HepG2 (cell line): ENCODE measurements at regions not wholly inside any gene's neighbourhood (a gene's known extent, or its start where the extent isn't known, plus 50 kb on each side); places are given as distances from the start of the nearest gene placed in this dataset.

ENCODE experiments used
- ATAC-seq: fragments of 200-7000 bp; cut with Tn5 transposase; 3 replicates; pipeline ENCODE4 v1.9.1; 2020; ENCODE audit warnings: mild to moderate bottlenecking, moderate library complexity
- BruUV-seq: library from RNA; stranded (reverse); fragments of 400-500 nt; replicated peaks from 2 replicates; lab custom pipeline; 2021; lab: Mats Ljungman, UMichigan
- CTCF ChIA-PET: fragments of 300-600 bp; formaldehyde crosslinking; extraction: SDS; loops from one replicate; lab custom pipeline; 2021; ENCODE audit warnings: low total read pairs, inconsistent platforms, low intra/inter-chr PET ratio; lab: Yijun Ruan, JAX
- POLR2A ChIA-PET: fragments of 350-600 bp; sonication (Branson Sonifier 250); formaldehyde crosslinking; loops from one replicate; lab custom pipeline; 2020; ENCODE audit warnings: antibody characterized with exemption, inconsistent platforms; lab: Yijun Ruan, JAX
- DNase-seq: peaks from one replicate; pipeline ENCODE4 v3.0.0-alpha.2; 2015; ENCODE audit warnings: low spot score
- FAIRE-seq: peaks from 3 replicates; lab custom pipeline; 2011; peaks lifted over from hg19 to GRCh38; lab: Jason Lieb, UNC
- H2AFZ ChIP-seq: one replicate; pipeline ENCODE4 v1.6.1; 2011; ENCODE audit warnings: low read length, inconsistent platforms
- H3K27ac ChIP-seq: fragments of 300-600 bp; 3 replicates; pipeline ENCODE4 v1.8.0; 2011; ENCODE audit warnings: mixed run types, mild to moderate bottlenecking, mixed read lengths, low read length, inconsistent platforms; ENCODE audit not compliant: insufficient read depth; ENCODE audit errors: extremely low read length
- H3K27me3 ChIP-seq, 2 experiments: fragments of 200-600 bp in 1 of 2; 2 replicates in 1 of 2; 3 replicates in 1 of 2; pipeline versions ENCODE4 v1.6.0 to v1.8.0; 2011; ENCODE audit warnings: low read length in 2 of 2, mild to moderate bottlenecking in 2 of 2, moderate library complexity in 2 of 2, inconsistent platforms in 1 of 2; ENCODE audit not compliant: insufficient read depth in 2 of 2, control insufficient read depth in 1 of 2
- H3K36me3 ChIP-seq, 2 experiments: fragments of 200-600 bp in 1 of 2; replicated peaks in 1 of 2; 2 replicates in 1 of 2; 3 replicates in 1 of 2; pipeline versions ENCODE4 v1.5.1 to v1.8.0; 2011; ENCODE audit warnings: low read length in 2 of 2, inconsistent platforms in 1 of 2; ENCODE audit not compliant: insufficient read depth in 2 of 2, control insufficient read depth in 1 of 2
- H3K4me1 ChIP-seq: 2 replicates; pipeline ENCODE4 v1.5.1; 2012; ENCODE audit warnings: low read length, inconsistent platforms; ENCODE audit not compliant: insufficient read depth
- H3K4me2 ChIP-seq: 2 replicates; pipeline ENCODE4 v1.6.0; 2011; ENCODE audit warnings: low read depth, low read length, inconsistent platforms
- H3K4me3 ChIP-seq, 3 experiments: fragments of 200-600 bp in 1 of 3; sonication (generic), shearing (Covaris generic) in 1 of 3; replicated peaks in 1 of 3; 2 replicates each; pipeline ENCODE4 v1.5.1; 2011 to 2016; ENCODE audit warnings: low read length in 3 of 3, inconsistent platforms in 2 of 3, low read depth in 2 of 3, mild to moderate bottlenecking in 2 of 3, control low read depth in 1 of 3, mixed read lengths in 1 of 3; ENCODE audit not compliant: insufficient read depth in 1 of 3
- H3K79me2 ChIP-seq: one replicate; pipeline ENCODE4 v1.6.1; 2011; ENCODE audit warnings: low read length, inconsistent platforms; ENCODE audit not compliant: insufficient read depth
- H3K9ac ChIP-seq: 2 replicates; pipeline ENCODE4 v1.6.0; 2011; ENCODE audit warnings: mild to moderate bottlenecking, low read depth, low read length, inconsistent platforms; ENCODE audit not compliant: insufficient read depth
- H3K9me3 ChIP-seq: 2 replicates; pipeline ENCODE4 v1.5.1; 2012; ENCODE audit warnings: mild to moderate bottlenecking, low read length
- H4K20me1 ChIP-seq: 2 replicates; pipeline ENCODE4 v1.6.0; 2011; ENCODE audit warnings: inconsistent platforms, mild to moderate bottlenecking, low read length, moderate library complexity; ENCODE audit not compliant: insufficient read depth
- HES4 ChIP-seq: sonication (generic); formaldehyde crosslinking; IDR thresholded peaks from 2 replicates; pipeline ENCODE4 v1.9.0; 2021; ENCODE audit warnings: mild to moderate bottlenecking, missing genetic modification reagents, borderline replicate concordance
- HMG20A ChIP-seq: IDR thresholded peaks from 2 replicates; pipeline ENCODE4 v1.6.1; 2016; ENCODE audit warnings: borderline replicate concordance
- ISL2 ChIP-seq: sonication (generic); formaldehyde crosslinking; IDR thresholded peaks from 2 replicates; pipeline ENCODE4 v1.5.0; 2020; ENCODE audit warnings: missing genetic modification reagents
- MAFK ChIP-seq, 2 experiments: IDR thresholded peaks in 1 of 2; conservative IDR thresholded peaks in 1 of 2; 2 replicates each; pipeline ENCODE4 v1.6.1; 2011; ENCODE audit warnings: improper control_type of control experiment in 2 of 2, low read length in 2 of 2
- RCOR2 ChIP-seq: IDR thresholded peaks from 2 replicates; pipeline ENCODE4 v1.6.1; 2016; ENCODE audit warnings: missing biosample characterization, missing genetic modification reagents
- SALL2 ChIP-seq: sonication (generic); formaldehyde crosslinking; IDR thresholded peaks from 2 replicates; pipeline ENCODE4 v1.8.1; 2023; ENCODE audit warnings: mild to moderate bottlenecking, missing genetic modification reagents, inconsistent platforms
- SPEN ChIP-seq: sonication (generic); formaldehyde crosslinking; IDR thresholded peaks from 2 replicates; pipeline ENCODE4 v1.5.1; 2020; ENCODE audit warnings: low read depth, mild to moderate bottlenecking, missing genetic modification reagents
- TAF15 ChIP-seq: fragments of 200-400 bp; formaldehyde crosslinking; IDR thresholded peaks from one replicate; pipeline ENCODE4 v1.6.1; 2018; ENCODE audit warnings: mild to moderate bottlenecking, low read depth, low read length; ENCODE audit not compliant: poor library complexity, severe bottlenecking
- TCF7 ChIP-seq: sonication (generic); IDR thresholded peaks from 2 replicates; pipeline ENCODE4 v1.6.1; 2016; ENCODE audit warnings: antibody characterized with exemption, low read depth
- ZFP90 ChIP-seq: sonication (generic); formaldehyde crosslinking; IDR thresholded peaks from 2 replicates; pipeline ENCODE4 v1.8.0; 2022; ENCODE audit warnings: missing genetic modification reagents, mild to moderate bottlenecking, inconsistent platforms, borderline replicate concordance
- ZNF512 ChIP-seq: sonication (generic); formaldehyde crosslinking; IDR thresholded peaks from 2 replicates; pipeline ENCODE4 v1.4.0; 2020; ENCODE audit warnings: mild to moderate bottlenecking, missing genetic modification reagents
- ZNF547 ChIP-seq: sonication (generic); formaldehyde crosslinking; IDR thresholded peaks from 2 replicates; pipeline ENCODE4 v1.5.1; 2020; ENCODE audit warnings: mild to moderate bottlenecking, missing genetic modification reagents
- ZNF746 ChIP-seq: sonication (generic); formaldehyde crosslinking; IDR thresholded peaks from 2 replicates; pipeline ENCODE4 v1.8.0; 2022; ENCODE audit warnings: mild to moderate bottlenecking, missing genetic modification reagents
- ZSCAN30 ChIP-seq: sonication (generic); formaldehyde crosslinking; IDR thresholded peaks from 2 replicates; pipeline ENCODE4 v1.5.0; 2020; ENCODE audit warnings: mild to moderate bottlenecking, missing genetic modification reagents
- WGBS: methylation state at CpG from one replicate; pipeline ENCODE4 v1.1.6; 2017; ENCODE audit warnings: low lambda C conversion rate; 5-methylcytosine and 5-hydroxymethylcytosine counted together
- in situ Hi-C: cut with HindIII; loops from 2 replicates; pipeline ENCODE4 v1.10.0; 2017; ENCODE audit warnings: low pct_unique_long_range_greater_than_20kb; ENCODE audit not compliant: extremely low pct_ligation_motif_present
- intact Hi-C: fragments of 100-400 bp; cut with micrococcal nuclease; formaldehyde crosslinking; loops from one replicate; pipeline ENCODE4 v1.10.0; 2022; ENCODE audit not compliant: unreplicated experiment
- TF ChIP-seq, protein P1 (sequence below): sonication (generic); formaldehyde crosslinking; IDR thresholded peaks from 2 replicates; pipeline ENCODE4 v1.4.0; 2020; ENCODE audit warnings: missing genetic modification reagents

DNA sequence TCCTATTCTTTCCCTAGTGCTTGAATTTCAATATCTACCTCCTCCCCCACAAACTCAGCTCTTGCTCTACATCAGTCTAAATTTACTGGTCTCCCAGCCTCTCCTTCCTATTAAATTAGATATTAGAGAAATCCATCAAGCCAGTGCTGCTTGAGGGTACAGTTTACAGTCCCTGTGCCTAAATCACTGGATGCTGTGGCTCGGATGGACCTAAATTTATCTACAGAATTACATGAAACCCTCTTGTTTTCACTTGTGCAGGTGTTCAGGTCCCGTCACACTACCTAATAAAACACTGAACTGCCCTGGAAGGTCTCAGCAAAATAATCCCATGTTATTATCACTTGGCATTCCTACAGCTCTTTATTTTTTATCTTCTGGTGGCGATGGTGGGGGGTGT is 134.7 kb upstream of the E2F8 start:
- Histone ChIP-seq H3K4me1 (no peaks in the 10 kb centered on the region), H3K4me2 (no peak overlapping the region), H3K27me3 (peaks cover 1 to 4% of the 10 kb centered on the region in 2 experiments; a peak in 2 of 5 replicates), H3K27ac (no peak overlapping the region), H2AFZ (no peak overlapping the region), H3K79me2 (no peaks in the 10 kb centered on the region), H3K36me3 (no peaks in the 10 kb centered on the region), H3K9me3 (no peaks in the 10 kb centered on the region), H3K4me3 (no peak overlapping the region), H3K9ac (no peak overlapping the region), H4K20me1 (no peaks in the 10 kb centered on the region)
- in situ Hi-C loops, result no loop called here
- BruUV-seq, result no TSS peak
- no peak for FAIRE-seq
- intact Hi-C loops, result no loop called here
- ChIA-PET POLR2A (no interaction called here), CTCF (no interaction called here)
- TF ChIP-seq ZNF547 (CRISPR knock-in tag), result no peak
- no peak for TF ChIP-seq ISL2 (CRISPR knock-in tag)
- TF ChIP-seq TCF7, result no peak
- no peak for TF ChIP-seq SALL2 (CRISPR knock-in tag)
- no peak for TF ChIP-seq ZNF512 (CRISPR knock-in tag)
- no peak for TF ChIP-seq SPEN (CRISPR knock-in tag)
- no peak for TF ChIP-seq MAFK (conservative IDR thresholded peaks at IDR 0.05 in 1 of 2, IDR thresholded peaks at IDR 0.05 in 1 of 2; ENCODE audit: low read length in 2 of 2)
- TF ChIP-seq ZNF746 (CRISPR knock-in tag), result no peak
- TF ChIP-seq, protein P1, sequence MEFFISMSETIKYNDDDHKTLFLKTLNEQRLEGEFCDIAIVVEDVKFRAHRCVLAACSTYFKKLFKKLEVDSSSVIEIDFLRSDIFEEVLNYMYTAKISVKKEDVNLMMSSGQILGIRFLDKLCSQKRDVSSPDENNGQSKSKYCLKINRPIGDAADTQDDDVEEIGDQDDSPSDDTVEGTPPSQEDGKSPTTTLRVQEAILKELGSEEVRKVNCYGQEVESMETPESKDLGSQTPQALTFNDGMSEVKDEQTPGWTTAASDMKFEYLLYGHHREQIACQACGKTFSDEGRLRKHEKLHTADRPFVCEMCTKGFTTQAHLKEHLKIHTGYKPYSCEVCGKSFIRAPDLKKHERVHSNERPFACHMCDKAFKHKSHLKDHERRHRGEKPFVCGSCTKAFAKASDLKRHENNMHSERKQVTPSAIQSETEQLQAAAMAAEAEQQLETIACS (CRISPR knock-in tag), result no peak
- TF ChIP-seq HES4, result no peak
- TF ChIP-seq ZSCAN30 (CRISPR knock-in tag), result no peak
- no peak for TF ChIP-seq TAF15
- TF ChIP-seq RCOR2 (CRISPR knock-in tag), result no peak
- no peak for TF ChIP-seq ZFP90
- no peak for TF ChIP-seq HMG20A (CRISPR knock-in tag)
- DNase-seq, result no peak
- 8% methylated on average over 3 of the region's 3 CpGs for WGBS
- no peak for ATAC-seq
